Activated CD4-positive, alpha-beta T cell treated with anti-CD3 and anti-CD28 coated beads, Interleukin-2, Interleukin-6, amounts not matched to agents 100 ng/mL and 50 ng/mL, durations not matched to agents 16 hours and 8 hours (primary cell): ENCODE measurements at regions not wholly inside any gene's neighbourhood (a gene's known extent, or its start where the extent isn't known, plus 50 kb on each side); places are given as distances from the start of the nearest gene placed in this dataset.
A peak's percentile ranks its signal among the peaks of the same experiment; 100 is the strongest.

Source experiments
- DNase-seq: peaks from one replicate; pipeline ENCODE4 v3.0.0-alpha.2; 2020

DNA sequence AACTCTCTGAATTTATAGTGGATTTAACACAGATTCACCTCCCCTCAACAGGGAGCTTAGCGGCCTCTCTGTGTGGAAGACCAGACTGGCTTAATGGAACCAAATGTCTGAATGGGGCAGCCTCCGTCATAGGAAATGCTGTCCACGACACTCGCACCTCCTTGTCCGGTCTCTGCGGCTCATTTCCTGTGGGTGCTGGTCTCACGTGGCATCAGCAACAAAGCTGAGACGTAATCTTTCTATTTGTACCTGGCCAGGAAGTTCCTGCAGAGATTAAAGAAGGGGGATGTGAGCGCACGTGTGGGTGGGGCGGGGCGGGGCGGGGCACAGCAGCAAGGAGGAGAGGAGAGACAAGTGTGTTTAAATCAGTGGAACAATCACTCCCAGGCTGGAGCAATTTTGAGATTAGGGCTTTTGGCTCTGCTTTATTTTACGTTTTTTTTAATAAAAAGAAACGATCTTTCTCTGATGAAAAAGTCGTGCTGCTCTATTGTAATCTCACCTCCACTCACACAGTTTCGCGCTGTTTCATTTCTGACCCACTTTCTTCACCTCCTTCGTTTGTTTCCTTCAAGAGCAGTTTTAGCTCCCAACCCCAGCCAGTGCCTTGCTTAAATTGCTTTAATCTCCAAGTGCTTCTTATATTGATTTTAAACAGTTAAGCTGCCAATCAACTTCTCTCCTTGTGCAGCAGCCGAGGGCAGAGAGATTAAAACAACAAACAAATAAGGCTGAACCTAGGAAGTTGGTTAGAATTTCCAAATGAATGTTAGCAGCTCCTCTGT, 132.2 kb upstream of the ASTN2 start:
- peak; percentile 5 for DNase-seq

DNA sequence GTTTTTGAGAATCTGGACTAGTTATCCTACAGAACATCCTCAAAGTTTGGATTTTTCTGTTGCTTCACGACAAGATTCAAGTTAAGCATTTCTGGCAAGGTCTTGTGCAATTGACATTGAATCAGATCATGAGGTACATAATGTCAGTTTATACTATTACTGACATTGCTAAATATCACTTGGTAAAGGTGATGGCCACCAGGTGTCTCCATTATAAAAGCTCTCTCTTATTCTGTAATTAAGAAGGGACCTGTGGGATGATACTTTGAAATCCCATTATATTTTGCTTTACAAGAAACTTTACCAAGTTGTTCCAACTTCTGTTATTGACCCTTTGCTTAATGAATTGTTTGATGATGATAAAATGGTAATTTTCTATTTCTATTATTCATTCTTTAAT, 131.0 kb upstream of the ASTN2 start:
- no peak for DNase-seq

DNA sequence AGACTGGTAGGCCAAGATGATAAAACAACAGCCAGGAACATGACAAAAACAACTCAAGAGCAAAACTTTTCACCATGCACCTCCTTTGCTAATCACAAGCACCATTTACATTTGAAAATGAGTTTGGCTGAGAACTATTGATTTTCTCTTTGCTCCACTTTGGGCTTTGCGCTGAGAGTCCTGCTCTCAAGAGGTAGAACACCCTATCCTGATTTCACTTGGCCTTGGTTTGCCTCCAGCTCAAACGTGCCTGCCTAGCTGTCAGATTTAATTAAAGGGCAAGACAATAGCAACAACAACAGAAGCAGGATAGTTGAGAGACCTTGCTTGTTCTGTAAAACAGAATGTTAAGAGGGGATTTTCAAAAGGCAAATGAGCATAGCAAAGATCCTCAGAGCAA, 128.2 kb upstream of the ASTN2 start:
- DNase-seq: no peak

DNA sequence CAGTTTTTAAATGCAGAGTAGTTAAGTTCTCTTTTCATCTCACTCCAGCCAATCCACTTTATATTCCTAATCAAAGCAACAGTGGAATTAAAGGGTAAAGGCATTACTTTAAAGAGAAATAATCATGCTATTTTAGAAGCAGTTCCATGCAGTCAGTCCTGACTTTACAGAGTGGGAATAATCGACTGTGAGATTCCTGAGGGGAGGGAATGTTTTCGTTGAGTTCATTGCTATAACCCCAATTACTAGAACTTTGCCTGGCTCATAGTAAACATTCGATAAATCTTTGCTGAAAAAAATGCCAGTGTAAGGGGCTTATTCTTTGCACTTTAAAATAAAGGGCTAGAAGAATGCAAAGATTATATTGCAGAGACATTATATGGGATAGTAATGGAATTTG, 127.2 kb upstream of the ASTN2 start:
- DNase-seq: no peak

DNA sequence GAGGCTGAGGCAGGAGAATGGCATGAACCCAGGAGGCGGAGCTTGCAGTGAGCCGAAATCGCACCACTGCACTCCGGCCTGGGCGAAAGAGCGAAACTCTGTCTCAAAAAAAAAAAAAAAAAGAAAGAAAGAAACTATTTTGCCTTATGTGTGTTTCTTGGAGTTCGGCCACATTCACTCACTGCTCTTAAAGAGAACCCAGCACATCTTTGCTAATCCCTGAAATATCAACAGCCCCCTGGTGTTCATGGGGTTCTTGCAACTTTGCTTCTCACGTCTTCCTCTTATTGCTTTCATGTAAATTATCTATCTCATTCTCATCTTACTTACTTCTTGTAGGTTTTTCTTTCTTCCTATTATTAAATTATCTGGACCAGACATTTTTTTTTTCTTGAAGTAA, 126.3 kb upstream of the ASTN2 start:
- no peak for DNase-seq

DNA sequence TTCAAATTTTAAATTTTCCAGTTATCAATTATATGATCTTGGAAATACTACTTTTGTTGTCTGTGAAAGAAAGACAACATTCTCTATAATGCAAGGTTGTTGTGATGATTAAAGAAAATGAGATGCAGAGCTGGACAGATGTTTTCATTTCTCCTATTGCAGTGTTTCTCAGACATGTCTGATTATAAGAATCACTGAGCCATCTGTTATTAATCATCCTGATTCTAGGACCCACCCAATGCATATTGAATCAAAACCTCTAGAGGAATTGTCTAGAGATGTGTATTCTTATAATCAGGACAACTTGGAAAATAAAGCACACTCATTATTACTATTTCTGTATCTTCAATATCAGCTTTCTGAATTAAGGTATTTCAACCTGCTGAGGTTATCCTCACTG, 121.1 kb upstream of the ASTN2 start:
- no peak for DNase-seq

DNA sequence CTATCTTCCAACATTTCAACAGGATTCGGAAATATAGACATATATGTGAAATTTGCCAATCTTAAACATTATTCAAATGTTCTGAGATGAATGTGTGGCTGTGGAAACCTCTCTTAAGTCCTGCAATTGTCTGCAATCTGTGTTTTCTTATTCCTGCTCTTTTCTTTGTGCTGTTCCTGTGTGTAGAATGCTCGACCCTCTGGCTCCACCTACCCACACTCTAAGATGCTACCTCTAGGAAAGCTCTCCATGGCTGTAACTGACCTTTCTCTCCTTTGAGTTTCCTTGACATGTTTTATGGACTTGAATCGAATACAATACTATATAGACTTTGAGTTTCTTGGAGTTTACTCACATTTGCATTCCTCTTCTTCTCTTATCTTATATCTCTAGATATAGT, 120.6 kb upstream of the ASTN2 start:
- no peak for DNase-seq

DNA sequence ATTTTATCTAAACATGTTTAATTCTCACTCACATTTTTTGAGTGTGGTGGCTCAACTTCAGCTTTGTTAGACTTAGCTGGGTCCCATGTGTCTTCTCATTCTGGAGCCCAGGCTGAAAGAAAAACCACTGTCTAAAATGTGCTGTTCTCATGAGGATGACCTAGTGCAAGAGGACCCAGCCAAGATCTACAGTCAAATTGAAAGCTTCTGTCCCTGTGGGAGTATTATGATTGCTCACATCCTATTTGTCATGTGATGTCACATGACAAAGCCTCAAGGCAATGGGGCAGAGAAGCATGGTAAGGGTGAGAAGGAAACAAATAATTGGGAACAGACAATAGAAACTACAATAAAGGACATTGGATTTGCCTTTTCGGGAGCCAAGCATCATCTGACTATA, 113.4 kb upstream of the ASTN2 start:
- peak; percentile 1 for DNase-seq

DNA sequence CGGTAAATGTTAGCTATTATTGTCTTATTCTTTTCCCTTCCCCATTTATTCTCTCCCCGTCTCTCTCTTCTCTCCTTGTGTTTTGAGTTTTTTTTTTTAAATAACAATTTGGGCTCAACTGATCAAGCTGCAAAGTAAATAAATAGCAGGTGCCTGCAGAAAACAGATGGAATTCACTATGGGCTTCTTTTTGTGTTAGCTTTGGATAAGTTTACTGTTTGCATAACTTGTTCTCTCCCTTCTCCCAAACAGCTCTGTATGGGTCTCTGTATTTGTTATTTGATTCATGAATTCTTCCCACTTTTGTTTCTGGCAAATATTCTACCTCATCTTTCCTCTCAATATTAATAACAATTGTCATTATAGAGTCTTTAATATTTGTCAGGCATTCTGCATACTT, 111.8 kb upstream of the ASTN2 start:
- no peak for DNase-seq

DNA sequence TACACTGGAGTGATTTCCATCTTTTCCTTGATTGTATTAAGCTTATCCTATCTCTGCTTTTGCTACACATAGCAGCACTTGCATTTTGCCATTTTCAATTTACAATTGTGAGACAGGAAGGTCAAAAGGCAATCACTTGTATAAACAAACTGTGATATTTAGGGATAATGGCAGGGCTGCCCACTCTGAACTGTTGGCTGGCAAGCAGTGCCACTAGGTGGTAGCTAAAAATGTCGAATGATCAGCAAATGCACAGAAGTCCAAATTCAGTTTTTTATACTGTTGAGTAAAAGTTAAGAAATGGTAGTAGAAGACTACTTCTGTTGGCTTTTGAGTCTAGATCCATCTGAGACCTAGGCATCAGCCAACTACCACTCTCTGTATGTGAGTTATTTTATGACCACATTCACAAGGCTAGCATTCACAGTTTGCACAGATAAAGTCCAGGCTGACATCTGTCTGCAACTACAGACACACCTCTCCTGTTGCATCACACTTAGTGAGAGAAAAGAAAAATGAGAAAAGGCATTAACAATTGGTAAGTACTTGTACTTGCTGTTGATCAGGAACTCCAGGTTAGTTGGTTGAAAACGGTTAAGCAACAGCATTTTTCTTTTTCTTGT, 108.8 kb upstream of the ASTN2 start:
- no peak for DNase-seq

DNA sequence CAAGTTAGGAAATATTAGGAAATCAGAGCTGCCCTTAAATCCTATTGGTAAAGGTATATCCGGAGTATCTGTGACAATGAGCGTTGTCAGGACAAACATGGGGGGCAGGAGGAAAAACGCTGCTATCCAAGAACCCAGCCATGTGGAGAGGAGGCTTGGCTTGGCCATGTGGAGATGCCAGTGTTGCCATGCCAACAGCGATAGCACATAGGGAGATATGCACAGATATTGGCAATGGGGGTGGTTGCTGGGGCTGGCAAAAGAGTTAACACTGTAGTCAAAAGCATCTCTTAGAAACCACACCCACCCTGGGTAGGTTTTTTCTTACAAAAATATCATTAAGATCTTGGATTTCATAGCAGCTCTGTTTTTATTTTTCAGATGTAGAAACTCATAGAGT, 106.4 kb upstream of the ASTN2 start:
- no peak for DNase-seq

DNA sequence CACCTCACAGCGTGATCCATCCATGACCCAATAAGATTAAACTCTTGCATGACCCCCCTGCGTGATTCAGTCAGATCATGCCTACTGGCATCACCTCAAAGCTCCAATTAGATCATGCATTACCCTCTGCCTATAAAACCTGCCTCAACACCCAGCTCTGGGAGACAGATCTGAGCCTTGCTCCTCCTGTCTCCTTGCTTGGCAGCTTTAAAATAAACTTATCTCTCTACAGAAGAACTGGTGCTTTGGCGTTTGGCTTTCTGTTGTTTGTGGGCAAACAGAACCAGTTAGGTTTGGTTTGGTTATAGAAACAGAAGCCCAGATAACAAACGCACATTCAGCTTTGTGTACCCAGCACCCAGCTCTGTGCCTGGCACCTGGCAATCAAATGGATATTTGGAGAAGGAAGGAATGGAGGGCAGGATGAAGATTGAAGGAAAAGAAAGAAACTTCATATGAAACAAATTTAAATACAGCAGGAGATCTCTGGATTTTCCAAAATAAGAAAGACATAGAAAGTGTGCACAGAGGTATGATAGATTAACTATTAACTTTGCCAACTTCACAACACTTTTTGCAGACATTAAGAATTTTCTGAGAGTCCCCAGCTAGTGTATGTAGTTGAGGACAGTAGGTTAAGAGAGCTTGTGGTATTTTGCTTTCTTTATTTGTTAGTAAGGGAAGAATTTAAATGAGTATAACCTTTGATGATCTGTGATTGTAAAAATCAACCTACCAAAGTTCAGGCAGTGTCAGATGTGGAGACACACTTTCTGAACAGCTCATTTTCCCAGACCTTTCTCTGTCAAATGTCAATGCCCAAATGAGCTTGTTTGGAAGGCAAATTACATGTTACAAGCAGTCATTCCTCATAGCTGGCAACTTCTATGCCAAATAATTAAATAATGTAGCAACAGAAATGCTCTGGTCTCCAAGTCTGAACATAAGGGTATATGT, 102.1 kb upstream of the ASTN2 start:
- DNase-seq: no peak

DNA sequence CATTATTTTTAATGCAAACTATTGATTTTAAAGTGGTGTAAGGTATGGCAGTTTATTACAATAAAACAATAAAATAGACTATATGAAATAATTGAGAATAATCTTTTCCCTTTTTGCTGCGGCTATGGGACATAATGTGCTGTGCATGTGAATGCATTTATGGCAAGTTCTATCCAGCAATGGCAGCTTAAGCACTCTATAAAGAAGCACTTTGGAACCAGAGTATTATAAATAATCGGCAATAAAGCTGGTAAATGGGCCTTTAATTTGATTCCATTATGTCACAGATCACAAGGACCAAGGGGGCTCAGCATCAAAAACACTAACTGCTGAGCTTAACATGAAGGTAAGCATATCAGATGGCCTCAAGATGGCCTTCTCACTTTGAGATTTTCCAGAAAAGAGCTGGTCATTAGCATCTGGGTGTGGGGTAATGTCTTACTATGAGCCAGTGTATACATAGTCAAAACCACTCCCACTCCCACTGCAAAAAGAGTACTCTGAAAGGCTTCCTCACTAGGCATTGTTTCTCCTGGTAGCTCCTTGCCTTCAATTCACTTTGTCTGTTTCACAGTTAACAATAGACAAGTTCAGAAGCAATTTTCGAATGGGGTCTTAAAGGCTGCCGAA, 97.1 kb upstream of the ASTN2 start:
- DNase-seq: no peak

DNA sequence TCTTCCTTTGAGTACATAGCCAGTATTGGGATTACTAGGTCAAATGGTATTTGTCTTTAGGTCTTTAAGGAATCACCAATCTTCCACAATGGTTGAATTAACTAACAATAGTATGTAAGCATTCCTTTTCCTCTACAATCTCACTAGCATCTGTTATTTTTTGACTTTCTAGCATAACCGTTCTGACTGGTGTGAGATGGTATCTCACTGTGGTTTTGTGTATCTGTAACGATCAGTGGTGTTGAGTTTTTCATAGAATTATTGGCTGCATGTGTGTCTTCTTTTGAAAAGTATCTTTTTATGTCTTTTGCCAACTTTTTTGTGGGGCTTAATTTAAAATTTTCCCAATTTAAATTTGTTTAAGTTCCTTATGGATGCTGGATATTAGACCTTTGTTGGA, 81.5 kb upstream of the ASTN2 start:
- no peak for DNase-seq

DNA sequence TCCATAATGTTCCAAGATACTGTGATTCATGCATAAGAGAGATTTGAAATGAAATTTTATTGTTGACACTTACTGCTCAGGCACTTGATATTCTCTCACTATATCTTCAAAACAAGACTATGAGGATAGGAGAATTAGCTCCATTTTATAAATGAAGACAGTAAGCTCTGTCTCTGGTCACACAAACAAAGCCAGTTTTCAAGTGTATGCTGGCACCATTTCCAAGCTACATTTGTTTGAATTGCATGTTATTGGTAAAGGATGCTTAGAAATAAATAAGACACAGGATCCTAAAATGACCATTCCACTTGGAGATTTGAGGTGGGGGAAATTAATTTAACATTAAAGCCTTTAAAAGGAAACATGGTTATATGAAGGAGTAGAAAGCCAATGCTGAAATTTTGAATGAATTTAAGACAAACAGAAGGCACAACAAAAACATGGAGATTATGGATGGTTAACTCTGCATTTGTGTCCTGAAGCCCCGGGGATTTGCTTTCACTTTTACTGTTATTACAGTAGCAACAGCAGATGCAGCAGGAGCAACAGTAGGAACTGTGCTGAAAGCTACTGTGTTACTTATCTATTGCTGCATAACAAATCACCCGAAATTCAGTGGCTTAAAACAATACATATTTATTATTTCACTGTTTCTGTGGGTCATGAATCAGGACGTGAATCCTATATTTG, 79.7 kb upstream of the ASTN2 start:
- no peak for DNase-seq

DNA sequence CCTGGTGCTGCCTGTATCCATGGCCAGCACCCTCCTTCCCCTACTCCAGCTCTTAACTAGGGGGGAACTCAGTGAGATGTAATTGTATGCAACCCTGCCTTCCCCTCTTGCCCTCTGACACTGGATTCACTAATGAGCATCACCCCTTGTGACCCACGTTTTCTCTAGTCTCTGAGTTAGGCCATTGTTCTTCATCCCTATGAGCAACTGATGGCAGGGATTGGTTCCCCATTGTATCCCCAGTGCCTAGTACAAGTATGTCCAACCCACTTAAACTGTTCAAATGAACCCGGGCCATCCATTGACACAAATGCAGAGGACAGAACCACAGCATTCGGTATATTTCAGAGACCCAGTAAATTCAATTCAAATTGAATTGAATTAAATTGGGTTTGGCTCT, 77.6 kb upstream of the ASTN2 start:
- DNase-seq: no peak

DNA sequence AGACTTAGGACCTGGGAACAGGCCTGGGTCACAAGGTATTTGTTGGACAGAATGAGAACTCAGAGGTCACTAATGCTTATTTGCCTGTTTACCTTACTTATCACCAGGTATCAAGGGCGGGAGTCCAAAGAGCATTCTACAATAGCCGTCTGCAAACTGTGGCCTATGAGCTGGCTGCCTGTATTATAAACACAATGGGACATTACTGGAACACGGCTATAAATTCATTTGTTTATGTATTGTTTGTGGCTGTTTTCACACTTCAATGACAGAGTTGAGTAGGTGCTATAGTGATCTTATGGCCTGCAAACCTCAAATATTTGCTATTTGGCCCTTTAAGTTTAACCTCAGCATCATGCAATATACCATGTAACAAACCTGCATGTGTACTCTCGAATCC, 76.6 kb upstream of the ASTN2 start:
- no peak for DNase-seq

DNA sequence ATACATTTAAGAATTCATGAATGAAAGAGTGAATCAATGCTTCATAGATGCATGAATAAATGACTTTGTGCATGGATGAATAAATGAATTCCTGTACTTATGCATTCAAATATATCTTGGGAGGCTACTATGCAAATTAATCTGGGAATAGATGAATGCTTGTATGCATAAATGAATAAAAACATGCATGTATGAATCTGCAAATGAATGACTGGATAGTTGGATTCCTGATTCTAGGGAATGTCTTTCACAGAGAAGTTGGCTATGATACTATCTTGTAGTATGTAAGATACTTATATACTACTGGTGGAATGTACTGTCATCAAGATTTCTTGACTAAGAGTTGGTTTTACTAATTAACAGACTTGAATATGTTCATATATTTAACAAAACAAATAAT, 75.3 kb upstream of the ASTN2 start:
- DNase-seq: no peak

DNA sequence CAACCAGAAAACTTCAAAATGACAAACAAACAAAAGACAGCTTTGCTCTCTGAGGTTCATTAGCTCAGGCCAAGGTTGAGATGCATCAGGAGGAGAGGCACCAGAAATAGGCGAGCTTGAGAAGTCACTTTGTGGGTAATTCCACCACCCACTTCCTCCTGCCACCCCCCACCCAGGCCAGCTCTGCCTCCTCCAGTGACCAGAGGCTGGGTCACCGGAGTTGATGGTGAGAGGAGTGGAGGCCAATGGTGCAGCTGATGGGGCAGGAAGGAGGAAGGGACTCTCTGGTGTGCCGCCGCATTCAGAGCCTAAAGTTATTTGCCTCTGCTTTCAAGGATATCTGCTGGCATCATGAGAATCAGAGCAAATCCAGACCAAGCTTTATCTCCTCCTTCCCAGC, 73.8 kb upstream of the ASTN2 start:
- DNase-seq: no peak

DNA sequence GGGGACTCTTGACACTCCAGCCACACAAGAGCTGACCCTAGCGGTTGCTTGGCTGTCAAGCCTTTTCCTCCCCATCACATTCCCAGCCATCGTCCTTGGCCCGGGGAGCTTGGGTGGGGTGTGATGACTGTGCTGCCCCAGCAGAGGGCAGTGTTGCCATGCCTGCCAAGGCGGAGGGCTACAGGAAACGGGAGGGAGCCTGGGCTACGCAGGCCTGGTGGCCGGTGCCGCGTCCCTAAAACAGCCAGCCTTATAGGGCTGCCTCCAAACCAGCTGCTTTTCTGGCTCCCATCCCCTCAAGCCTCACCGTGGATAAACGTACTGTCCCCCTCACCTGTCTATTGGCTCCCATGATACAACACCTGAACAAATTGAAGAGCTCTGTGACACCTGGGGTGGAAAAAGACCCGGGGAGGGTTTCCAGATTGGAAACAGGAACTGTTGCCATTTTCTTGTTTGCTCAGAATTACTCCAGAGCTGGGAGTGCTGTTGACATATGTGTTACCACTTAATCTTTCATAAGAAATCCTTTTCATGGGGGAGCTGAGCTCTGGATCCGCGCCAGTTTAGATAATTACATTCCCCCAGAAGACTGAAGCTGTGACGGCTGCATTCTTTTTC, 72.8 kb upstream of the ASTN2 start:
- DNase-seq: peak; percentile 70

DNA sequence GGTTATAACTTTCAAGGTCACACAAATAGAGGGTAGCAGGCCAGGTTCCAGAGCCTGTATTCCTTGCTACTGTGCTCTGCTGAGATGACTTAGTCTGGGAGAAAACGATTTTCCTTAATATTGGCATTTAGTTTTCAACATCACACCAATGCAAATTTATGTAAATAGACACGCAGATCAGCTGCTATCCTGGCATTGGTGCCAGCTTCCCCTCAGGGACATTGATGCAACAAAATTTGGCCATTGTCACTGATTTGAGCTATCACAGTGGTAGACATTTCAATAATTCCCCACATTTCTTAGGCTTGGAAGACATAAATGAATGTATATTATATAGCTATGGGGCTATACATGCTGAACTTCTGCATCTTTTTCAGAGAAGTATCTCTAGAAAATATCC, 71.6 kb upstream of the ASTN2 start:
- DNase-seq: no peak

DNA sequence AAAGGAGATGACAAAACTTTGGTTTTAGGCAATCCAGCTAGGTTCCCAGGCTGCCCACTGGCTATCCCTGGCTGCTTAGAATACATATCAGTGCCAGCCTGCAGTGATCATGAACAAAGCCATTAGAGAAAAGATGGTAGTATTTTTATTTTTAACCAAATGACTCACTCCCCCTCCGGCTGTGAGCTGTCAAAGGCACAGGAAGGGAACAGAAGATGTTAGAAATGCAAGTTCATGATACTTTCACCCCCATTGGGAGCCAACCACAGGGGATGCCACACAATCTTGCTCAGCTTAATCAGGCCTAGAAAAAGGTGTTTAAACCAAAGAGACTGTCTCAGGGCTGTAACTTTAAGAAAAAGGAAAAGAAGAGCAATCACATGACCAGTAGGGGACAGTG, 70.3 kb upstream of the ASTN2 start:
- DNase-seq: no peak
